HL-60 (cell line): ENCODE measurements at regions not wholly inside any gene's neighbourhood (a gene's known extent, or its start where the extent isn't known, plus 50 kb on each side); places are given as distances from the start of the nearest gene placed in this dataset.

ENCODE experiments used
- DNase-seq, 2 experiments: peaks; one replicate each; pipeline ENCODE4 v3.0.0-alpha.2; 2010 to 2020; ENCODE audit warnings: low read depth in 1 of 2, low spot score in 1 of 2
- H3K27ac ChIP-seq: fragments of 250-450 bp; sonication (Bioruptor Pico); replicated peaks from 2 replicates; pipeline ENCODE4 v1.5.1; 2020; ENCODE audit warnings: mild to moderate bottlenecking, moderate library complexity
- H3K27me3 ChIP-seq: fragments of 250-450 bp; sonication (Bioruptor Pico); 2 replicates; pipeline ENCODE4 v1.5.1; 2021; ENCODE audit warnings: mild to moderate bottlenecking, moderate library complexity; ENCODE audit not compliant: insufficient read depth, poor library complexity, severe bottlenecking
- H3K4me3 ChIP-seq: replicated peaks from 2 replicates; pipeline ENCODE4 v1.5.1; 2011; ENCODE audit warnings: mild to moderate bottlenecking, control low read depth, low read length; ENCODE audit not compliant: insufficient read depth
- CTCF ChIP-seq: IDR thresholded peaks from one replicate; pipeline ENCODE4 v1.5.1; 2011; ENCODE audit warnings: low read length, control low read depth, inconsistent platforms; ENCODE audit not compliant: insufficient read depth
- GABPA ChIP-seq: IDR thresholded peaks from 2 replicates; pipeline ENCODE4 v1.6.1; 2012; ENCODE audit warnings: low read depth
- POLR2AphosphoS5 ChIP-seq: IDR thresholded peaks from 2 replicates; pipeline ENCODE4 v1.6.1; 2012; ENCODE audit warnings: low read depth
- REST ChIP-seq: IDR thresholded peaks from 2 replicates; pipeline ENCODE4 v1.6.1; 2012; ENCODE audit warnings: low read depth; ENCODE audit not compliant: insufficient replicate concordance
- SPI1 ChIP-seq: IDR thresholded peaks from 2 replicates; pipeline ENCODE4 v1.6.1; 2012; ENCODE audit warnings: low read depth, mild to moderate bottlenecking, borderline replicate concordance

- no peak for DNase-seq
- no peak overlapping the region for H3K27ac ChIP-seq
- no peak overlapping the region for H3K4me3 ChIP-seq
- TF ChIP-seq POLR2AphosphoS5 (no peak), SPI1 (no peak)
- no peaks in the 10 kb centered on the region for H3K27me3 ChIP-seq
Measured at GRCh38 chr2:113828049-113828742, 61.7 kb upstream of the ACTR3 start.

GRCh38 chr2:113827426-113827825 lies 62.5 kb upstream of the ACTR3 start:
- no peak for DNase-seq
- no peak overlapping the region for H3K4me3 ChIP-seq
- no peak overlapping the region for H3K27ac ChIP-seq
- TF ChIP-seq SPI1 (no peak), GABPA (no peak), POLR2AphosphoS5 (no peak), REST (no peak), CTCF (no peak)
- H3K27me3 ChIP-seq = no peaks in the 10 kb centered on the region

GRCh38 chr2:113826346-113827285 lies 63.3 kb upstream of the ACTR3 start:
- no peak overlapping the region for H3K4me3 ChIP-seq
- H3K27me3 ChIP-seq = no peaks in the 10 kb centered on the region
- DNase-seq = no peak
- H3K27ac ChIP-seq = no peak overlapping the region
- no peak for TF ChIP-seq CTCF
- no peak for TF ChIP-seq REST
- no peak for TF ChIP-seq SPI1
- TF ChIP-seq POLR2AphosphoS5 = no peak
- TF ChIP-seq GABPA = no peak

- Histone ChIP-seq H3K4me3 (no peak overlapping the region), H3K27ac (no peak overlapping the region)
- no peak for DNase-seq
Measured at GRCh38 chr2:113823716-113824595, 65.9 kb upstream of the ACTR3 start.

More at GRCh38 chr2:113823716-113824595, 65.9 kb upstream of the ACTR3 start:
- no peaks in the 10 kb centered on the region for H3K27me3 ChIP-seq
- TF ChIP-seq SPI1 (no peak), REST (no peak), POLR2AphosphoS5 (no peak), CTCF (no peak), GABPA (no peak)
